Colon (tissue), 2 donors: ENCODE measurements at regions not wholly inside any gene's neighbourhood (a gene's known extent, or its start where the extent isn't known, plus 50 kb on each side); places are given as distances from the start of the nearest gene placed in this dataset.

Experiments
- FAIRE-seq: peaks from 2 replicates; lab custom pipeline; 2012; peaks lifted over from hg19 to GRCh38; lab: Jason Lieb, UNC
- donor health status: control.
- donor health status: control.

GRCh38 chr2:66802877-66803276, 368.0 kb downstream of the MEIS1 start:
- FAIRE-seq, result no peak

- no peak for FAIRE-seq
These were observed 368.8 kb downstream of the MEIS1 start for GRCh38 chr2:66803726-66804125.

GRCh38 chr2:66805016-66805865, 370.3 kb downstream of the MEIS1 start:
- FAIRE-seq, result no peak

GRCh38 chr2:66805968-66806367, 371.0 kb downstream of the MEIS1 start:
- no peak for FAIRE-seq

GRCh38 chr2:66813525-66813924, 378.6 kb downstream of the MEIS1 start:
- FAIRE-seq, result no peak

- no peak for FAIRE-seq
These were observed 379.1 kb downstream of the MEIS1 start for GRCh38 chr2:66813976-66814375.

GRCh38 chr2:66814916-66815315, 380.0 kb downstream of the MEIS1 start:
- no peak for FAIRE-seq

GRCh38 chr2:66815886-66816285, 381.0 kb downstream of the MEIS1 start:
- no peak for FAIRE-seq

GRCh38 chr2:66821168-66821567, 386.2 kb downstream of the MEIS1 start:
- FAIRE-seq, result no peak

- FAIRE-seq, result no peak
These were observed 387.3 kb downstream of the MEIS1 start for GRCh38 chr2:66822186-66822585.

- no peak for FAIRE-seq
These were observed 390.0 kb downstream of the MEIS1 start for GRCh38 chr2:66824926-66825325.

GRCh38 chr2:66827851-66828250, 392.9 kb downstream of the MEIS1 start:
- FAIRE-seq, result no peak

GRCh38 chr2:66828876-66829275, 394.0 kb downstream of the MEIS1 start:
- no peak for FAIRE-seq

- no peak for FAIRE-seq
These were observed 396.0 kb downstream of the MEIS1 start for GRCh38 chr2:66830881-66831280.

- FAIRE-seq, result no peak
These were observed 397.9 kb downstream of the MEIS1 start for GRCh38 chr2:66832646-66833435.

GRCh38 chr2:66834859-66835258, 399.9 kb downstream of the MEIS1 start:
- FAIRE-seq, result no peak

- FAIRE-seq, result no peak
These were observed 401.9 kb downstream of the MEIS1 start for GRCh38 chr2:66836851-66837250.

- no peak for FAIRE-seq
These were observed 404.8 kb downstream of the MEIS1 start for GRCh38 chr2:66839551-66840320.

- no peak for FAIRE-seq
These were observed 405.5 kb downstream of the MEIS1 start for GRCh38 chr2:66840321-66841002.

GRCh38 chr2:66843847-66844246, 408.9 kb downstream of the MEIS1 start:
- no peak for FAIRE-seq

GRCh38 chr2:66845307-66845706, 410.4 kb downstream of the MEIS1 start:
- no peak for FAIRE-seq

GRCh38 chr2:66846887-66847286, 412.0 kb downstream of the MEIS1 start:
- no peak for FAIRE-seq
